ENCODE measurements at regions not wholly inside any gene's neighbourhood (a gene's known extent, or its start where the extent isn't known, plus 50 kb on each side); places are given as distances from the start of the nearest gene placed in this dataset.
"Not testable (repeated sequence)": the region's sequence is repeated elsewhere in the genome, so short reads cannot be mapped to it uniquely, and the experiment has no call there.

DNA sequence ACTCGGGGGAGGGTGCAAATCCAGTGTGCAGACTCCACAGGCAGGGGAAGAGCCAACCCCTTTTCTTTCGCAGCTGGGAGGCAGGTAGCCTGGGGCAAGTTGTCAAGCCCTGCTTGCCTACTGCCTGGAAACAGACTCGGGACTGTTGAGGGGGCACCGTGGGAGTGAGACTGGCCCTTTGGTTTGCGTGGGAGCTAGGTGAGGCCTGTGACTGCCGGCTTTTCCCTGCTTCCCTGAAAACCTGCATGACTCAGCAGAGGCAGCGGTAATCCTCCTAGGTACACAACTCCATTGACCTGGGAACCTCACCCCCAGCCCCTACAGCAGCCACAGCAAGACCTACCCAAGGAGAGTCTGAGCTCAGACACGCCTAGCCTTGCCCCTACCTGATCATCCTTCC lies 509.5 kb downstream of the DTWD2 start:
- no peak for DNase-seq (ENCODE audit: low spot score)

DNA sequence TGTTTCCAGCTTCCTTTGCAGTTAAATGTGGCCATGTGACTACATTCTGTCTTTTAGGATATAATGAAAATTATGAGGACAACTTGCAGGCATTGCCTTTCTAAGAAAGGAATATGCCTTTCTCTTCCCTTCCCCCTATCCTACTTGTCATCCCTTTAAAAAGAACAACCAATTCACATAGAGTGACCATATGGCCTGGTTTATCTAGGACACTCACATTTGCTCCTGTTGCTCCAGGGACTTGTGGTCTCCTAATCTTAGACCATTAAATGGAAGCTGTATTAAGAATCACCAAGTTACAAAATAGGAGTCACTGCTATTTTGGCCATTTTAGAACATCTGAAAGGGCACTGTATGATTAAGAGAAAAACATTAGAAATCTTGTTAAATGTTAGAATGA lies 520.3 kb downstream of the DTWD2 start:
- no peak for DNase-seq (ENCODE audit: low spot score)

DNA sequence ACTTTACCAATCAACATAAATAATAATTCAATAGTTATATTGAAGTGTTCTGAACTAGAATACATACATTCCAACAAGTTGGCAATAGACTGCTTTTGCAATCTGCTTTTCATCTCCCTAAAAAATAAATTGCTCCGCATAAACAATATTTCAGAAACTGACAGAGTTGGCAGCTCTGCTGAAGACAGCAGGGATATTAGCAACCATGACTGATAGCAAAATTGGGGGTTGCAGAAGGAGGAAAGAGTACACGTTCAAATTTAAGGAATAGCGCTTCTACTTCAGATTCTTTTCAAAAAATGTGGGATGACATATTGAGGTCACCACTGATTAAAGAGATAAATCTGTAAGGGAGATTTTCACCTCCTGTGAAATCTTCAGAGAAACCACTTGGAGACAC lies 521.2 kb downstream of the DTWD2 start:
- DNase-seq (ENCODE audit: low spot score): no peak

DNA sequence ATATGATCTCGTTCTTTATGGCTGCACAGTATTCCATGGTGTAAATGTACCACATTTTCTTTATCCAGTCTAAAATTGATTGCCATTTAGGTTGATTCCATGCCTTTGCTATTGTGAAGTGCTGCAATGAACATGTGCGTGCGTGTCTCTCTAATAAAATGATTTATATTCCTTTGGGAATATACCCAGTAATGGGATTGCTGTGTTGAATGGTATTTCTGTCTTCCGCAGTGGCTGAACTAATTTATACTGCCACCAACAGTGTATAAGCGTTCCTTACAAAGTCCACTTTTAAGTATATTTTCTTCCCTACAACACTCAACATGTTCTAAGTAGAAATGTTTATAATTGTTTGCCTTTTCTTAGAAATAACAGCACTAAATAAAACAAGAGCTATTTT lies 521.9 kb downstream of the DTWD2 start:
- no peak for DNase-seq (ENCODE audit: low spot score)

DNA sequence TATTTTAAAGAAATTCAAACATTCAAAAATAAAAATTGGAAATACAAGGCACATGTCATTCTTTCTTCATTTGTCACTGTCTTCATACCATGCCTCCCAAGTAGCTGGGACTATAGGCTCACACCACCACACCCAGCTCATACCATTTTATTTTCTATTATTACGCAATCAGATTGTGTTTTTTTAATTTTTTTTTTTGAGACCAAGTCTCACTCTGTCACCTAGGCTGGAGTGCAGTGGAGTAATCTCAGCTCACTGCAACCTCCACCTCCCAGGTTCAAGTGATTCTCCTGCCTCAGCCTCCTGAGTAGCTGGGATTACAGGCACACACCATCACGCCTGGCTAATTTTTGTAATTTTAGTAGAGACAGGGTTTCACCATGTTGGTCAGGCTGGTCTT lies 526.1 kb downstream of the DTWD2 start:
- DNase-seq (ENCODE audit: low spot score): not testable (repeated sequence)

DNA sequence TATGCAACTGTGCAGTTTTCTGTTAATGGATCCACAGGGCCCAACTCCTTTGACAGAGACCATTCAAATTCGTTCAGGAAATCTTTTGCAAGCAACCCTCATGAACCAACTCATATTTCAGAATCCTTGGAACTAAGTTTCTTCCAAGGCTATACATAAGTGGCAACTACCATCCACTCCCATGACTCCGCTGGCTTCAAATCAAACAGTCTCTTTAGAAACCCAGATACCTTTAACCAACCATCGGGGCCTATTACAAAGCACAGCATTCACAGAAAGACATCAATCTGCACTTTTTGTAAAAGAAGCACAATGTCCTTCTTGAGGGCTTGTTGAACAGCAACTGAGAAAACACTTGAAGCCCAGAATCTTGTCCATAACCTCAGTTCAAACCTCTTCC lies 526.9 kb downstream of the DTWD2 start:
- no peak for DNase-seq (ENCODE audit: low spot score)

DNA sequence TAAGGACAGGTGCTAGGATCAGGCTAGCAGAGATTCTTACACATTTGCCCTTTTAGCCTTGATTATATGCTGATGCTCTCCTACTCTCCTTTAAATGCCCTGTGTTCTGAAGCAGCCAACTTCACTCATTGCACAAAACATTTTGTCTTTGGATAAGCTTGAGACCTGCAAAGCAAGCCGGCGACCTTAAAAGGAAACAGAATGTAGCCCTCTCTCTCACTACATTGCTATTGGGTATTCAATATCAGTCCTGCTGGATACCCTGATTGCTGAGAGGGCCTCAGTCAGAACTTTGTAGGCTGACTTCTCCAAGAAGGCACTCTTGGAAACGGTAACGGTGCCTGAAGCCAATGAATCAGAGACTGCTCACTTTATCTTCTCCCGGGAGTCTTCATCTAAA lies 528.9 kb downstream of the DTWD2 start:
- no peak for DNase-seq (ENCODE audit: low spot score)

DNA sequence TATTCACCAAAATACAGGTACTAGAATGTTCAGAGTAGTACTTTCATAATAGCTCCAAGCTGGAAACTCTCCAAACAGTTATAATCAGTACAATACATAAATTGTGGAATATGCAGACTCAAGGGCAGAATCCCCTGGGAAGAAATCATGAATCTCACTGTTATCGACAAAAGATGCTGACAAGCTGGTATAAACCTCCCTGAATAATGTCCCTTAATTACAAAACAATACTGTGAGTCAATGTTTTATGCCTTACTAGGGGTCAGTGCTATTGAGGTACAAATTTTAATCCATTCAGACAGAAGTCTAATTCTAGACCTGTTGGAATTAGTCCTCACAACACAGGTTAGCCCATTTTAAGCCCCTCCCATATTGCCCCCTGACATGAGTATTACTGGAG lies 532.3 kb downstream of the DTWD2 start:
- no peak for DNase-seq (ENCODE audit: low spot score)

DNA sequence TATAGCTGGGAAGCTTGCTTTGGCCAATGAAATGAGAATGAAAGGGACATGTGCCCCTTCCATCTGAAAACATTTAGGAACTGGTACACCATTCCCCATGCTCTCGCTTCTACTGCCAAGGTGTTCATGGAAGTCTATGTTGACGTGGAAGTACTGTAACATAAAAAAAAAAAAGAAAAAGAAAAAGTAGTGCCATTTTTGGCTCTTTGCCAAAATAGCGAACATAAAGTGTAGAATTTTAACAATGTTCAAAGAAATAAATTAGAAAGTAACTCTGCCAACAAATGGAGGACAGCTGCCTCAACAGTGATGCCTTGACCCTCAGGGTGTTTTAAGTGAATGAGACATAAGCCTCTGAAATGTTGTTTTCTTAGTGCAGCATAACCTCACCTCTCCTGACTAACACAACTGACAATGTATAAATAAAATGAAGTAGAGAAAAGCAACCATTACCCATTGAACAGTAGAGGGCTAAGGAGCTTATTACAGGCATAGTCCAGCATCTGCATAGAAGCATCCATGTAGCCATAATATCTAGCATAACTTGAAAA lies 536.6 kb downstream of the DTWD2 start:
- no peak for DNase-seq (ENCODE audit: low spot score)

DNA sequence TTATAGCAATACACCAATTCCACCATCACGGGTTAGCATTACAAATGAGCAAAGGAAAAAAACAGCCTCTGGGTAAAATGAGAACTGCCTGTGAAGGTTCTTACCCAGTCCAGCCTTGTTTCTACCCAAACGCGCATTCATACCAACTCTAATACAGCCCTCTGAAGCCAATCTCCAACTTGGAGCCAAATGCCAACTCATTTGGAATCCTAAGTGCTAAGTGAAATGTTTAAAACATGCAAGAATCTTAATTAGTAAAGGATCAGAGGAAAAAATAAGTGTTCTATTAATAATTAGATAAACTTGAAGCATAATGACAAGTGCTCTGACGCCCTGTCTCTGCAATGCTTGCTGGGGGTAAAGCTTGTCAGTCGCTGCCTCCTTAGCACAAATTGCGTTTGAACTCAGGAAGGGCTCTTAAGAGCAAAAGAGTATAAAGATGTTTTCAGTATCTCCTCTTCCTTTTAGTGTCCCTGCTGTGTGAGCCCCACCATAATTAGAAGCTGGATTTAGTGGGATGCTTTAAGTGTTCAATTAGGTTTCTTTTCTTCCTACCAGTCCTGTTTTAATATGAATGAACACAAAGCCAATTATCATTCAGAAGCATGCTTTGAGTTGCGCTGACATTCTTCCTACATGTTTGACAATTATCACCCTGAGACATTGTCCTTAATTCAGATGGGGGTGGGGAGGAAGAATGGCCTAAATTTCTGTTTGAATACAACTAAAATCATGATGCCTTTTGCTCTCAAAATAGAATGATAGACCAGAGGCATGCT lies 537.6 kb downstream of the DTWD2 start:
- DNase-seq (ENCODE audit: low spot score): no peak

DNA sequence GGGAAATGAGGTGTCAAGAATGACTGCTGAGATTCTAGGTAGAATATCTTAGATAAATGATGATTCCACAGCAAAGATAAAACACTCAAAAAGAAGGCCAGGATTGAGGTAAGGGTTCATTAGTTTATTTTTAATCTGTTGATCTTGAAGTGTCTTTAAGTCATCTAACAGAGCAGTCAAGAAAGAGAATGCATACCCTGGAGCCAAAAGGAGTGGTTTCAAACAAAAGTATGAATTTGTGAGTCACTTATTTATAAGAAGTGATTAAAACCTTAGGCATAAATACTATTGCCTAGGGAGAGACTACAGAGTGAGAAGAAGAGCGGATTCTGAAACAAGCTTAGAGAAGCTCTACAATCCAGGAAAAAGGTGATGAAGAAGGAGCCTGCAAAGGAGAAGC lies 541.0 kb downstream of the DTWD2 start:
- no peak for DNase-seq (ENCODE audit: low spot score)

DNA sequence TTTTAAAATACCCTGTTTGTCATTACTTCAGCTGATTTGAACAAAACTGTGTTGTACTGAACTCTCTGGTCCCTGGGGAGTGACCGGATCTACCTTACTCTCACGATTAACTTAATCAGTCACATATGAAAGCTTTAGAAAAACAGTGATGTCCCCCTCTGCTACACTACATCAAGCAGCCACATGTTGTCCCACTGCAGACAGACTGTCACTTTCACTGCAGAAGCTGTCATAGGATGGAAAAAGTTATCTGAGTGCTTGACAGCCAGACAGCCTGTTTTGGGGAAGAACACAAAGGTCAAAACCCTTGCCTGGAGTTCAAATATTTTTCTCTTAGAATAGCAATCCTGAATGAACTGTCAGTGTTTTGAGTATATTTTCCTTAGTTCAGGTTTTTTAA lies 546.4 kb downstream of the DTWD2 start:
- no peak for DNase-seq (ENCODE audit: low spot score)

DNA sequence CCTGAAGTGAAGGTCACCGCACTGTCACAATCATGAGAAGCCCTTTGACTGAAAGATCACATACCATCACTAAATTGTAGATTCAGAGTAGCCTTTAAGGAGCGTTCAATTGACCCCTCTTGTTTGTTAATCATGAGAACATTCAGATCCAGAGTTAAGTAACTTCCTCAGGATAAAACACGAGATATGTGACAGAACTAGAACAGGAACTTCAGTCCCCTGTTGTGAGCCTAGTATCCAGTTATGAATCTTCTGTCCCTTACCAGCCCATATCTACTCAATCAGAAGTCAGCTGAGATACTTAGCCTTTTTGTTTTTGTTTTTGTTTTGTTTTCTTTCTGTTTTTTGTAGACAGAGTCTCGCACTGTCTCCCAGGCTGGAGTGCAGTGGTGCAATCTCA lies 547.3 kb downstream of the DTWD2 start:
- DNase-seq (ENCODE audit: low spot score): no peak

DNA sequence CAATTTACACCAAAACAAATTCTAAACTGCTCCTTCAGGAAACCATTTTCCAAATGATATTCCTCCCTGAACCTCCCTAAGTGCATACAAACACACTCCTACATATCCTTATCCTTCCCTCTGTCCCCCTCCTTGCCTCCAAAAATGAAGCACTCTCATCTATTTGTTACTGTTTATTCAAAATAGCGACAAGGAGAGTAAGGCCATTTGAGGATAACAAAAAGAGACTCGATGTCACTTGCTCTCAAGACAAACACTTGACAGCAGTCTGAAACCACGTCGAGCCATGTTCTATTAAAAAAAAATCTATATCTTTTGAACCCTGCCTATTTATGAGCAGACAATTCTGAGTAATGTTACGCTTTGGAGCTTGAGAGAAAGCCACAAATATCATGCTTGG lies 547.9 kb downstream of the DTWD2 start:
- no peak for DNase-seq (ENCODE audit: low spot score)

DNA sequence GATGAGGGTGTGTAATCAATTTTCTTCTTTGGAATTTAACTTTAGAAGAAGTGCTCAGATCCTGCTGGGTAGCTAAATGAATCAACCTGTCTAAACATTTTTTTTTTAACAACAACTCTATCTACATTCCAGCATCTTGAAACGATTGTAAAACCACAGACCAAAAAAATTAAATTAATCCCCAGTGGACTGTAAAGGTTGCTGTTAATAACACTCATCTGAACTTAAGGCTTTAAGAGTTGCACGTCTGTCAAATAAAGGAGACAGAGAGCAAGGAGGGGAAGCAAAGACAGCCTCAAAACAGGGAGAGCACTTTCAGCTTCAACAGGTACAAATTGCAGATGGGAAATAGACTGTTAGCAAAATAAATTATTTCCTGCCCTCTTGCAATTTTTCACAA lies 548.5 kb downstream of the DTWD2 start:
- DNase-seq (ENCODE audit: low spot score): no peak

DNA sequence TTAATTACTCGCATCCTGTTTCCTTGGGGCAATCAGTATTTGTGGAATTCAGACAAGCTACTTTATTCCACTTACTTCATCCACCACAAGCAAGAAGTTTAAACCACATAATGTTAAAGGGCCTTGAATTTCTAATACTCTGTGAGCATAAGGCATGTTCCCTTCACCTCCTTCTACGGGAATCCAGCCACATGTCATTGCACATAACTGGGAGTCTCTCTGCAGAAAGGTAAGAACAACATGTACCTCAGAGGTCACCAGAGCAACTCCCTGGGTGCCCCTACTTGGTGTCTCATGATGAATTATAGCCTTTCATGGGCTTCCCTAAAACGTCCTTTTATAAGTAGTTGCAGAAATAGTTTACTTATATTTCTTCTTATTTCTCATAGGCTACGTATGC lies 553.2 kb downstream of the DTWD2 start:
- no peak for DNase-seq (ENCODE audit: low spot score)

DNA sequence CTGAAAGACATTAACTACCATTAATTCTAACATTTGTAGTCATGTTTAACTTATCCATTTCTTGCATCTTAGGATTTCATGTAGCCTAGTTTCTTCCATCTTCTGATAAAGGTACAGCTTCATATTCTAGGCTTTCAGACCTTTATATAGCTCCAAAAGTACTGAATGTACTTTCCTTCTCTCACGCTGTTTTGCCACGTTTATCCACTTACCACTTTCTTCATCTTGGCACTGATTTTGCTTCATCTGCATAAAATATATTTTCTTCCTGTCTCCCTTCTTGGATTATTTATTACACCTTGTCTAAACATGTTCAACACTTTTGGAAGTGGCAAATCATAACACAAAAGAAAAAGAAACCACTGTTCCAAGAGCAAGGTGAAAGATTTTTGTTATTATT lies 553.8 kb downstream of the DTWD2 start:
- DNase-seq (ENCODE audit: low spot score): no peak

DNA sequence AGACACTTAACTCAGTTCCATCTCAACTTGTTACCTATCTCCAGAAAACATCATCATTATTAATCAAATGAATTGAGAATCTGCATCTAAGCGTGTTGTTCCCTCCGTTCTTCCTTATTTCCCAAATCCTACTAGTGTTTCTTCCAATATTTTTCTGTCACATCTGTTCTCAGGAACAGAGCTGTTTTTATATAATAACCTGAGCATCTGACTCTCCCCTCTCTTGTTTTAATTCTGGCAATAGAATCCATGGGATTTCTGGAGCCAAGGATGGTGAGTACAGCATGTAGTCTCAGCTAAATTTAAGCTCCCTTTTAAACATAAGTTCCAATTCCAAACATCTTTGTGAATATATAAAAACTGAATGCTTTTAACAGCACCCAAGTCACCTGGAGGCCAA lies 558.3 kb downstream of the DTWD2 start:
- no peak for DNase-seq (ENCODE audit: low spot score)

DNA sequence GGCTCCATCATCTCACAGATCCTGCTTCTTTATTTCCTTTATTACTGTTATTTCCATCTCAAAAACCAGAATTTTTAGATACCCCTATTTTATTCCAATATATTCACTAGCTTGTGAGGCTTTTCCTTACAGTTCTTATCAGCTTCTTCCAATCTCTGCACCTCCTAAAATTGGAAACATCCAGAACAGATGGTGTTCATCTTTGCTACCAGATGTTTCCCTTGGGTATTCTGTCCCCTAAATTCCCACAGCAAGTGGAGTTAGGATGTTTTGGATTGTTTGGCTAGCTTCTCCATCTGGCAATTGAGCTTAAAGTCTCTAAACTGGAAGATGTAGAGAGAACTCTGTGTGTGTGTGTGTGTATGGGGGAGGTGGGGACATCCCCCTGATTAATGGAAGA lies 580.4 kb downstream of the DTWD2 start:
- DNase-seq (ENCODE audit: low spot score): no peak

DNA sequence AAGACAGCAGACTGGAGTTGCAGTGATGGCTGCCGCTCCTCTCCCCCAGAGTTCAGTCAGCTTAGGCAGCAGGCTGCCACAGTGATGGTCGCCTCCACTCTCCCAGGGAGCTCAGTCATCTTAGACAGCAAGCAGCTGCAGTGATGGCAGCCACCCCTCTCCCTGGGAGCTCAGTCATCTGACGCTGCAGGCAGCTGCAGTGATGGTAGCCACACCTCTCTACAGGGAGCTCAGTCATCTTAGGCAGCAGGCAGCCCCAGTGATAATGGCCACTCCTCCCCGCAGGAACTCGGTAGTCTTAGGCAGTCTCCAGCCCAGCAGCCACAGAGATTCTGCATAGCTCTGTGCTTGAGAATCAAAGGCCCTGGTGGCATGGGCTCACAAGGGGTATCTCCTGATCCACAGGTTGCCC lies 582.7 kb downstream of the DTWD2 start:
- no peak for DNase-seq (ENCODE audit: low spot score)

DNA sequence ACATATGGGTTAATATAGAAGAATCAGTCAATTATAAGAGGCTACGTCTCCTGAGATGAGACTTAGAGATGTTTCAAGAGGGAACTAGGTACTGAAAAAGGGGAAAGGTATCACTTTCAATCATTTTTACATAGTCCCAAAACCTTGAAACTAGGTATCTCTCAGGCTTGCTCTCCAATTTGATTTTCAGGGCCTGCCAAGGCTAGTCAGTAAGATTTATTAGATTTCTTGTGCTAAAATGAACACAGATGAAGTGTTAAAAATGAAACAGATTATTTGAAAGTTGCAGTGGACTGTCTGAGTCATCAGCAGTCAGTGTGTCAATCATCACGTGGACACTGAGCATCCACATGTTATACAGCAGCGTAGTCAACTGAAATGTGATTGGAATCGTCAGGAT lies 591.1 kb downstream of the DTWD2 start:
- no peak for DNase-seq (ENCODE audit: low spot score)

DNA sequence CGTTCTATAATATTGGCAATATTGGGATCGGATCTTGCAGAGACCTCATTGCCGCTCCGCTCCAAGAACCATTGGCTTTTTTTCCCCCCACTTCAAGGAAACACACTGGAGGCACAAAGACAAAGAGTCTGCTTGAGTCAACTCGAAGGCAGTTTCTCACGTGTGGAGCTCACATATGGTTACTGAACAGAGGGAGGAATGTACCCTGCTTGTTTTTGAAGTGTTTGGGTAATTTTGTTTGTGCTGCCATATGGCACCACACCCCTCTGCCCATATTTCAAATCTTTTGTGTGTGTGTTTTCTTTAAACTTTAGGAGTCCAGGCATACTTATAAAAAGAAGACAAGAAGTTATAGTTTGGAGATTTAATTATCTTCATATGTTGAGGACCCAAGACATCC lies 595.9 kb downstream of the DTWD2 start:
- DNase-seq (ENCODE audit: low spot score): no peak

DNA sequence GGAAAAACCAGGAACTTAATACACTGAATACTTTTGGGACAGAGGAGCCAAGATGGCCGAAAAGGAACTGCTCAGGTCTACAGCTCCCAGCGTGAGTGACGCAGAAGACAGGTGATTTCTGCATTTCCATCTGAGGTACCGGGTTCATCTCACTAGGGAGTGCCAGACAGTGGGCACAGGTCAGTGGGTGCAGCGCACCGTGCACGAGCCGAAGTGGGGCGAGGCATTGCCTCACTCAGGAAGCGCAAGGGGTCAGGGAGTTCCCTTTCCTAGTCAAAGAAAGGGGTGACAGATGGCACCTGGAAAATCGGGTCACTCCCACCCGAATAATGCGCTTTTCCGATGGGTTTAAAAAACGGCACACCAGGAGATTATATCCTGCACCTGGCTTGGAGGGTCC lies 605.4 kb downstream of the DTWD2 start:
- DNase-seq (ENCODE audit: low spot score): not testable (repeated sequence)

DNA sequence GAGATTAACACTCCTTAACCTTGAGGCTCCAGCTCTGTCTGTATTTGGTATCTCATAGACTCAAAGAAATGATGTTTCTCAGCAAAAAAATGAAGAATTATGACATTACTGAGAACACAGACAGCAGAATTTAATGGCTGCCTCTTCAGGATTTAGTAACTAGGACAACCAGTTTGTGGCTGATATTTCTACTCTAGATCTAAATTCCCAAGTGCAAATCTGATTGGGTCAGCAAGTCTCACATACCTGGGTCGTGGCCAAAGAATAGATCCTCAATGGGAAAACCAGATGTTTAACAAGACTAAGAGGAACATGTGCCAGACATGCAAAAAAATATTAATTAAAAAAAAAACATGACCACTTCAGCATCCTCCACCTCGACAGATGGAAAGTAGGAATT lies 608.9 kb downstream of the DTWD2 start:
- DNase-seq (ENCODE audit: low spot score): no peak
